CD4-positive, alpha-beta T cell treated with Interleukin-4 for 4 hours (primary cell): ENCODE measurements at regions not wholly inside any gene's neighbourhood (a gene's known extent, or its start where the extent isn't known, plus 50 kb on each side); places are given as distances from the start of the nearest gene placed in this dataset.

Experiments
- DNase-seq: peaks from one replicate; pipeline ENCODE4 v3.0.0-alpha.2; 2020

- no peak for DNase-seq
Measured at GRCh38 chr2:121038031-121038430, 247.0 kb downstream of the TFCP2L1 start.

GRCh38 chr2:121038431-121038830, 246.6 kb downstream of the TFCP2L1 start:
- no peak for DNase-seq

- no peak for DNase-seq
Measured at GRCh38 chr2:121038891-121039616, 245.9 kb downstream of the TFCP2L1 start.

- DNase-seq, result no peak
Measured at GRCh38 chr2:121039679-121040078, 245.3 kb downstream of the TFCP2L1 start.

GRCh38 chr2:121041516-121041915, 243.5 kb downstream of the TFCP2L1 start:
- DNase-seq, result no peak

GRCh38 chr2:121043061-121043826, 241.8 kb downstream of the TFCP2L1 start:
- DNase-seq, result no peak

GRCh38 chr2:121043827-121044222, 241.2 kb downstream of the TFCP2L1 start:
- no peak for DNase-seq

- DNase-seq, result no peak
Measured at GRCh38 chr2:121044412-121044811, 240.6 kb downstream of the TFCP2L1 start.

- DNase-seq, result no peak
Measured at GRCh38 chr2:121045245-121045644, 239.8 kb downstream of the TFCP2L1 start.

- DNase-seq, result no peak
Measured at GRCh38 chr2:121046335-121046734, 238.7 kb downstream of the TFCP2L1 start.

GRCh38 chr2:121047383-121047782, 237.6 kb downstream of the TFCP2L1 start:
- no peak for DNase-seq

- DNase-seq, result no peak
Measured at GRCh38 chr2:121049131-121049530, 235.9 kb downstream of the TFCP2L1 start.

GRCh38 chr2:121049950-121050585, 234.9 kb downstream of the TFCP2L1 start:
- no peak for DNase-seq

GRCh38 chr2:121051311-121051710, 233.7 kb downstream of the TFCP2L1 start:
- DNase-seq, result no peak

GRCh38 chr2:121052023-121052422, 233.0 kb downstream of the TFCP2L1 start:
- DNase-seq, result no peak

- no peak for DNase-seq
Measured at GRCh38 chr2:121052521-121052920, 232.5 kb downstream of the TFCP2L1 start.

- DNase-seq, result no peak
Measured at GRCh38 chr2:121055088-121055487, 229.9 kb downstream of the TFCP2L1 start.

GRCh38 chr2:121055501-121055900, 229.5 kb downstream of the TFCP2L1 start:
- DNase-seq, result no peak

GRCh38 chr2:121058852-121059558, 226.0 kb downstream of the TFCP2L1 start:
- no peak for DNase-seq

GRCh38 chr2:121059651-121060649, 225.1 kb downstream of the TFCP2L1 start:
- no peak for DNase-seq

GRCh38 chr2:121061633-121062032, 223.4 kb downstream of the TFCP2L1 start:
- no peak for DNase-seq

GRCh38 chr2:121063471-121063870, 221.5 kb downstream of the TFCP2L1 start:
- no peak for DNase-seq
